H4 (cell line): ENCODE measurements at regions not wholly inside any gene's neighbourhood (a gene's known extent, or its start where the extent isn't known, plus 50 kb on each side); places are given as distances from the start of the nearest gene placed in this dataset.
"Not testable (repeated sequence)": the region's sequence is repeated elsewhere in the genome, so short reads cannot be mapped to it uniquely, and the experiment has no call there.

Experiments used
- DNase-seq: peaks from one replicate; pipeline ENCODE4 v3.0.0-alpha.2; 2015; ENCODE audit warnings: low spot score

- DNase-seq: no peak
Measured at GRCh38 chr12:111154147-111154834, 214.6 kb downstream of the PHETA1 start.

- no peak for DNase-seq
Measured at GRCh38 chr12:111152561-111152960, 216.3 kb downstream of the PHETA1 start.

- DNase-seq: no peak
Measured at GRCh38 chr12:111150921-111151840, 217.7 kb downstream of the PHETA1 start.

GRCh38 chr12:111150360-111150759 is 218.5 kb downstream of the PHETA1 start:
- no peak for DNase-seq

GRCh38 chr12:111149299-111149698 is 219.6 kb downstream of the PHETA1 start:
- DNase-seq: no peak

GRCh38 chr12:111148005-111148404 is 220.9 kb downstream of the PHETA1 start:
- no peak for DNase-seq

GRCh38 chr12:111143271-111143670 is 222.9 kb upstream of the MYL2 start:
- no peak for DNase-seq

GRCh38 chr12:111141205-111141604 is 220.8 kb upstream of the MYL2 start:
- no peak for DNase-seq

GRCh38 chr12:111138016-111138415 is 217.6 kb upstream of the MYL2 start:
- no peak for DNase-seq

- no peak for DNase-seq
Measured at GRCh38 chr12:111135293-111135832, 215.0 kb upstream of the MYL2 start.

GRCh38 chr12:111130336-111130735 is 210.0 kb upstream of the MYL2 start:
- no peak for DNase-seq

GRCh38 chr12:111129149-111129767 is 208.9 kb upstream of the MYL2 start:
- no peak for DNase-seq

GRCh38 chr12:111126331-111126730 is 206.0 kb upstream of the MYL2 start:
- DNase-seq: no peak

GRCh38 chr12:111124183-111124582 is 203.8 kb upstream of the MYL2 start:
- DNase-seq: no peak

GRCh38 chr12:111123390-111123789 is 203.0 kb upstream of the MYL2 start:
- DNase-seq: no peak

GRCh38 chr12:111122458-111122878 is 202.1 kb upstream of the MYL2 start:
- no peak for DNase-seq

- no peak for DNase-seq
Measured at GRCh38 chr12:111121840-111122239, 201.5 kb upstream of the MYL2 start.

- DNase-seq: no peak
Measured at GRCh38 chr12:111120578-111120977, 200.2 kb upstream of the MYL2 start.

GRCh38 chr12:111117017-111117416 is 196.6 kb upstream of the MYL2 start:
- no peak for DNase-seq

- DNase-seq: not testable (repeated sequence)
Measured at GRCh38 chr12:111113313-111113712, 192.9 kb upstream of the MYL2 start.

GRCh38 chr12:111112311-111113098 is 192.1 kb upstream of the MYL2 start:
- no peak for DNase-seq
